Effector memory CD4-positive, alpha-beta T cell (primary cell): ENCODE measurements at regions not wholly inside any gene's neighbourhood (a gene's known extent, or its start where the extent isn't known, plus 50 kb on each side); places are given as distances from the start of the nearest gene placed in this dataset.

ENCODE experiments used
- DNase-seq, 3 donors: peaks; one replicate each; pipeline ENCODE4 v3.0.0-alpha.2; 2020
- H3K27ac ChIP-seq: 2 replicates; pipeline ENCODE4 v1.7.0; 2013; ENCODE audit warnings: mild to moderate bottlenecking, low read length, moderate library complexity; ENCODE audit not compliant: insufficient read depth, poor library complexity, severe bottlenecking
- H3K27me3 ChIP-seq: replicated peaks from 2 replicates; pipeline ENCODE4 v1.7.0; 2013; ENCODE audit warnings: mild to moderate bottlenecking, low read length; ENCODE audit not compliant: insufficient read depth, control insufficient read depth, poor library complexity, severe bottlenecking
- H3K36me3 ChIP-seq: 2 replicates; pipeline ENCODE4 v1.7.0; 2013; ENCODE audit warnings: mild to moderate bottlenecking, low read length, moderate library complexity; ENCODE audit not compliant: control insufficient read depth, insufficient read depth
- H3K4me1 ChIP-seq: 2 replicates; pipeline ENCODE4 v1.7.0; 2013; ENCODE audit warnings: low read length, mild to moderate bottlenecking; ENCODE audit not compliant: control insufficient read depth, insufficient read depth, poor library complexity, severe bottlenecking
- H3K4me3 ChIP-seq: 2 replicates; pipeline ENCODE4 v1.7.0; 2013; ENCODE audit warnings: low read length, low read depth, mild to moderate bottlenecking; ENCODE audit not compliant: insufficient read depth, poor library complexity, severe bottlenecking
- H3K9me3 ChIP-seq: 2 replicates; pipeline ENCODE4 v1.7.0; 2013; ENCODE audit warnings: mild to moderate bottlenecking, low read length, moderate library complexity; ENCODE audit not compliant: control insufficient read depth

DNA sequence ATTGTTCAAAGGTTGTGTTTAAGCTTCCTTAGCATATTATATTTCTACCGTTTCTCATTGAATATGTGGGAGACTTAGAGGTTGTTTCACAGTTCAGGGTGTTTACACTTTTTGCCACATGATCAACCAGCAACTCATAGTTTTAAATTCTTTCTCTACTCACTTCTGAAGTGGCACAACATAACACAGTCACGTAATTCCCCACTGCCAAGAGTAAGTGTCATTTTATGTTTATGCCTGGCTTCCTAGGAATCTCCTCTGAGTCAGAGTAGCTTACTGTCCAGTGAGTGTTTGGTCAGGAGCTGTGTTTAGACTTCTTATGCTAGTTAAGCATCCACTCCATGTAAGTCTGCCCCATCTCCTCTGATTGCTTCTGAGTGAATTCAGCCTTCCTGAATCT is 520.8 kb upstream of the KIRREL3 start:
- no peaks in the 10 kb centered on the region for H3K4me1 ChIP-seq
- no peak overlapping the region for H3K27ac ChIP-seq
- no peak for DNase-seq
- no peak overlapping the region for H3K4me3 ChIP-seq
- H3K9me3 ChIP-seq = no peaks in the 10 kb centered on the region
- no peaks in the 10 kb centered on the region for H3K27me3 ChIP-seq
- no peaks in the 10 kb centered on the region for H3K36me3 ChIP-seq

DNA sequence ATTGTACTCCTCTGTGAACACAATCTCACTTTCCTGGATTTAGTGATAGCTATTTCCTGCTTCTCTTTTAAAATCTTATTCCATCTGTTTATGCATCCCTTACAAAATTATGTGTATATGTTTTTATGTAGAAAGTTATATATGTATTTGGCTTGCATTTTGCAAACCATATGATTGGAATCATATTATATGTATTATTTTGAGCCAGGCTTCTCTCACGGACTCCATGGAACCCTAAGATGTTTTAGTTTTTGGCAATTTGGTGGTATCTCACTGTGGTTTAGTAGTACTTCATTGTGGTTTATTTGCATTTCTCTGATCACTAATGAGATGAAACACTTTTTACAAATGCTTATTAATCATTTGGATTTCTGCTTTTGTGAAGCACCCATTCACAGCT is 507.3 kb upstream of the KIRREL3 start:
- no peak overlapping the region for H3K4me3 ChIP-seq
- no peak for DNase-seq
- H3K36me3 ChIP-seq = no peaks in the 10 kb centered on the region
- no peak overlapping the region for H3K27ac ChIP-seq
- H3K9me3 ChIP-seq = no peaks in the 10 kb centered on the region
- no peaks in the 10 kb centered on the region for H3K4me1 ChIP-seq
- no peaks in the 10 kb centered on the region for H3K27me3 ChIP-seq

DNA sequence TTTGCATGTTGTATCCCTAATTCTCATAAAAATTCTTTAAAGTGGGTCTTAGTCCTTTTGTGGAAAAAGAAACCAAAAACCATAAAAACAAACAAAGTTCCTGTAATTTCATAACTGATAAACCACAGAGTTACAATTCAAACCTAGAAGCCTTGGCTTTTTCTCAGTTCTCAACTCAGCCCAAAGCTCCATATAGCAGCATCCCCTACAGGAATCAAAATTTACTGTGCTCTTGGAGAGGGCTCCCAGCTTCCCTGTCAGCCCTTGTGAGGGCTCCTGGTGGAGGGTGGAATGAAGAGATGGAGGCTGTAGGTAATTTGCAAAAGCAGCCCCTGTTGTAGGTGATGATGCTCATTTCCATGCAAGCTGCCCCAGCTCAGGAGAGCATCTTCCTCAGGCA is 506.1 kb upstream of the KIRREL3 start:
- H3K9me3 ChIP-seq = no peaks in the 10 kb centered on the region
- H3K27me3 ChIP-seq = no peaks in the 10 kb centered on the region
- no peak overlapping the region for H3K4me3 ChIP-seq
- no peak overlapping the region for H3K27ac ChIP-seq
- no peak for DNase-seq
- H3K4me1 ChIP-seq = no peaks in the 10 kb centered on the region
- H3K36me3 ChIP-seq = no peaks in the 10 kb centered on the region

DNA sequence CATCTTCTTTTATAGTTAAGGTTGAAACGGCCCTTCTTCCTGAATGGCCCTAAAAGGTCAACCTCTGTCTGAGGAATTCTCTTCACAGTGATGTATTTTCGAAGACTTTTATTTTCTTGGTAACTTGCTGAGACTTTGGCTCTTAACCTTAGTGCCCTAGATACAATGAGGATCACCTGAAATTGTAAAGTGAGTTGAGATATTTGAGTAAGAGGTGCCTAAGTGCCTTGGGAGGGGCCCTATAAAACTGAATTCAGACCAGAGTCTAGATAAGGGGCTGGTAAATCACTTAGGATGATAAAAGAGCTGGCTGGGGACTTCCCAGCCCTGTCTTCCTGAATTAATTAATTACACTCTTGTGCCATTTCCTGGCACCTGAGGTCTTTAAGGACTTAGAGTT is 505.6 kb upstream of the KIRREL3 start:
- Histone ChIP-seq H3K27ac (no peak overlapping the region), H3K36me3 (no peaks in the 10 kb centered on the region), H3K4me3 (no peak overlapping the region), H3K27me3 (no peaks in the 10 kb centered on the region), H3K9me3 (no peaks in the 10 kb centered on the region), H3K4me1 (no peaks in the 10 kb centered on the region)
- DNase-seq = no peak

DNA sequence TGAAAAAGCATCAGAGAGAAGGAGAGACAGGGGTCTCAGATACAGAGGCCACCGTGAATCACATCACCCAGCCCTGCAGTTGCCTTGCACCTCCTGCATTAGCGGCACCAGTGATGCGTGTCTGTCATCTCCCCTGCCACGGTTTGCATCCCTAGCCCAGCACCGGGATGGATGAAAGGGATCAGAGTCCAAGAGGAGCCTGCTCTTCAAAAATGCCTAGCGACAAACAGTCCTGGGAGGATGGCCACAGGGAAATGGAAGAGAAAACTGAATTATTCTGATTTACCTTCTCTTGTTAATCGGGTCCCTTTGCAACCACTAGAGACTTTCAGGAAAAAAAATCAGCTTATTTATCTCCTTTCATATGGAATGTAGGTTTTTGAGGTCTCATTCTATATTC is 495.6 kb upstream of the KIRREL3 start:
- DNase-seq = no peak
- Histone ChIP-seq H3K27me3 (no peaks in the 10 kb centered on the region), H3K27ac (no peak overlapping the region), H3K9me3 (no peaks in the 10 kb centered on the region), H3K4me3 (no peak overlapping the region), H3K36me3 (no peaks in the 10 kb centered on the region), H3K4me1 (no peaks in the 10 kb centered on the region)

DNA sequence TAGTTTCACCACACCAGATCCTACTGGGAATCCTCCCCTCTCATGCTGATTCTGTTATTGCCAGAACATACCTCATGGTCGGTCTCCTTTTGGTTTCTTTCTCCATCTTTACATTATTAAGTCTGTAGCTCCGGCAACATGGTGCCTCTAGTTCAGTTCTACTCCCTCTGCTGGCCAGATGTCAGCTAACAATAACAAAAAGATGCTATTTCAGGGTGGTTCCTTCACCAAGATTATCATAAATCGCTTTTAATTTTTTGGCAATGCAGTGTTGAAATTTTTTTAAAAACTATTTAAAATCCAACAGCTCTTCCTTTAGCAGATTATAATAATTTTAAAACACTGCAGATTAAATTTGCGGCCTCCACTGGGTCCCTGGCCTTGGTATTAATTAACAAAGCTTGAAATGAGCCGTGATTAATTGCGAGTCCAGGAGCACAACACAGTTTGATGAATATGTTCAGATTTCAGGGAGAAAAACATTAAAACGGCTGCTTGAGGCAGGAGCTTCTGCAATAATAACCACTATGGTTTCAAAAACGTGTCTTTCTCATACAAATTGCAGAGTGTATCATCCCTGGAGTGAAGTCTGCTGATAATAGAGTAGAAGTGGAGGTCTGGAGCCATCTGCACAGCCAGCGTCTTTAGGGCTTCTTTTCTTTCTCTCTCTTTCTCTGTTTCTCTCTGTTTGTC is 492.9 kb upstream of the KIRREL3 start:
- DNase-seq = no peak
- no peak overlapping the region for H3K4me3 ChIP-seq
- no peaks in the 10 kb centered on the region for H3K27me3 ChIP-seq

DNA sequence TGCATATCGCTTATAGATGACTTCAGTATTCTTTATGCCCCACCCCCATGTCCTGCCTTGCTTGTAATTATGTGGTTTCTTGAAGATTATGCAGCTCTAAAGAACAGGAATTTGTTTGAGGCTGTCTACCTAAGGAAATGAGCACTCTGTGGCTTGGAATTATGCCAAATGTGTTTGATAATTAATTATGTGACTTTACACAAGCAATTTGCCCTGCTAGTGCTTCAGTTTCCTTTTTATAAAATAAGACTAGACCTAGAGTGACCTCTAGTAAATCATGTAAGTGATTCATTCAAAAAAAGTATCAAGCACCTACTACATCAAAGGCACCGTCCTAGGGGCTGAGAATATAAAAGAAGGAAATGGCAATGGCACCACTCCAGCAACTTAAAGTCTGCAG is 491.5 kb upstream of the KIRREL3 start:
- no peak for DNase-seq
- Histone ChIP-seq H3K4me3 (no peak overlapping the region), H3K36me3 (no peaks in the 10 kb centered on the region)

More for the DNA sequence above, 492.9 kb upstream of the KIRREL3 start:
- Histone ChIP-seq H3K4me1 (no peaks in the 10 kb centered on the region), H3K27ac (no peak overlapping the region), H3K9me3 (no peaks in the 10 kb centered on the region), H3K36me3 (no peaks in the 10 kb centered on the region)

DNA sequence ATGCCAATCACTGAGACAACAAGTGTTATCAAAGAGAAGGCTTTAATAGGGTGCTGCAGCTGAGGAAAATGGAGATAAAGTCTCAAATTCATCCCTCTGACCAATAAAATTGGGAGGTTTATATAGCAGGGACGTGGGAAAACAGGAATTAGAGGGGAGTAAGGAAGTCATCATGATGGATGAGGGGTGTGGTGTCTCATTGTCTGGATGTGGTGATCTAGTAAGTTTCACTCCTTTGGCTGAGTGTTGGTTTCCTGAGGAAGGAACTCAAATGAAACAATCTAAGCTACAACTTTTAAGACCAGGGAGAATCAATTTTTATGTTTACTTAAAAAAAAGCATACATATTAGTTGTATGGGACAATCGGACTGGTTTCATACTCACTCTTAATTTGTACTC is 491.0 kb upstream of the KIRREL3 start:
- DNase-seq = no peak

More for the DNA sequence above, 491.5 kb upstream of the KIRREL3 start:
- Histone ChIP-seq H3K27ac (no peak overlapping the region), H3K27me3 (no peaks in the 10 kb centered on the region), H3K4me1 (no peaks in the 10 kb centered on the region), H3K9me3 (no peaks in the 10 kb centered on the region)

DNA sequence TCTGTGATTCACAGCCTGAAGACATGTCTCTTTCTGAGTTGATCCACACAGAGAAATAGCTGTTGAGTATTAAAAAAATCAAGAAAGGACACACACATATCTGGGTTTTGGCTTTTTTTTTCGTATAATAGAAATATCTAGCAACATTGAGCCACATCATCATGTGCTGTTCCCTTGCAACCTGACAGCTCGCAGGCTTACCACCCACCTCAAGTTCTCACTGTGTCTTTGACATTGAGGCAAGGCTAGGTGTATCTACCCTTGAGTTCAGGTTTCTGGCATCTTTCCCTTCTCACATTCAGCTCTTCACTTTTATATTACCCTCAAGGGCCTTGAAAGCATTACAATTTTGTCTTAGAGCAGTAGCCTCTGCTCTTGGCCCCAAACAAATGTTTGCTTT is 490.3 kb upstream of the KIRREL3 start:
- H3K36me3 ChIP-seq = no peaks in the 10 kb centered on the region
- H3K27ac ChIP-seq = no peak overlapping the region
- H3K9me3 ChIP-seq = no peaks in the 10 kb centered on the region
- no peak overlapping the region for H3K4me3 ChIP-seq
- no peaks in the 10 kb centered on the region for H3K27me3 ChIP-seq
- no peaks in the 10 kb centered on the region for H3K4me1 ChIP-seq
- DNase-seq = no peak

More for the DNA sequence above, 491.0 kb upstream of the KIRREL3 start:
- H3K4me1 ChIP-seq = no peaks in the 10 kb centered on the region
- H3K4me3 ChIP-seq = no peak overlapping the region
- H3K9me3 ChIP-seq = no peaks in the 10 kb centered on the region
- H3K27me3 ChIP-seq = no peaks in the 10 kb centered on the region
- no peaks in the 10 kb centered on the region for H3K36me3 ChIP-seq
- H3K27ac ChIP-seq = no peak overlapping the region

DNA sequence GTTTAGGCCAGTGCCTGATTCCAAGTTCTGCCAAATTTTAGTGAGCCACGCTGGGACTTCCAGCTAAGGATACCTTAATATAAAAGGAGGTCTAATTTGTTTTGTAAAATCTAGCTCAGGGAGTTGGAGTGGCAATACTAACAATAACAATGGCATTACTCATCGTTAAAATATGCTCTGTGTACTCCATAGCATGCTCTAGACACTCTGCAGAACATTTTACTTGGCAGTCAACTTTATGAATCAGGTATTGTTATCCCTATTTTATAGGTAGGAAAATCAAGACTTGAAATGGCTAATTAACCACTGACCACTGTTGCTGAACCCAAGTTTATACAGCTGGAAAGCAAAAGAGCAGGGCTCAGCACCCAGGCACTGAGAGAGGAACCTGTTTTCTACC is 485.0 kb upstream of the KIRREL3 start:
- no peak overlapping the region for H3K27ac ChIP-seq
- DNase-seq = no peak

More for the DNA sequence above, 485.0 kb upstream of the KIRREL3 start:
- no peak overlapping the region for H3K4me3 ChIP-seq
- H3K27me3 ChIP-seq = no peaks in the 10 kb centered on the region
- no peaks in the 10 kb centered on the region for H3K36me3 ChIP-seq
- H3K4me1 ChIP-seq = no peaks in the 10 kb centered on the region
- H3K9me3 ChIP-seq = no peaks in the 10 kb centered on the region
